Esophagus squamous epithelium (tissue), 4 donors: ENCODE measurements at regions not wholly inside any gene's neighbourhood (a gene's known extent, or its start where the extent isn't known, plus 50 kb on each side); places are given as distances from the start of the nearest gene placed in this dataset.

ENCODE experiments used
- POLR2A ChIP-seq, 4 donors: fragments of 450-650 bp; IDR thresholded peaks; one replicate each; pipeline ENCODE4 v1.6.1; 2017; ENCODE audit warnings: antibody characterized with exemption in 4 of 4, mild to moderate bottlenecking in 4 of 4, moderate library complexity in 3 of 4
- TF ChIP-seq, protein P1 (sequence below), 6 experiments: fragments of 450-650 bp in 4 of 6; fragments of 200-600 bp in 2 of 6; sonication (generic) in 2 of 6; IDR thresholded peaks; one replicate each; pipeline ENCODE4 v1.5.1; 2016 to 2019; ENCODE audit warnings: antibody characterized with exemption in 6 of 6, mild to moderate bottlenecking in 4 of 6, moderate library complexity in 4 of 6

DNA sequence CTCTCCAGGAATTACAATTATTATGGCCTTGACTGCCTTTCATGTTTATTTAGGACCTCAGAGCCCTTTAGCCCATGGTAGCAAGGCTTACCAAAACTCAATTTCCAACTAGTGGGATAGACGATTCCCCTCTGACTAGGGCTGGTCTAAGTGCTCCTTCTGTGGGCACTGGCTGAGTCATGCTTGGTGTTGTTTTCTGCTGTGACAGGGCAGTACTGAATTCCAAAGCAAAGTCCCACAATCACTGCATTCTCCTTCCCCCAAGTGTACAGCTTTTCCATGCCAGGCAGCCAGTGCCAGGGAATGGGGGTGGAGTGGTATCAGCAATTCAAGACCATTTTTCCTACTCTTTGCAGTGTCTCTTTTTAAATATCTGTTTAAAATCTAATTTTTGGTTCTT lies 509.0 kb upstream of the NECTIN3 start:
- TF ChIP-seq POLR2A (IDR thresholded peaks at IDR 0.05): no peak
- TF ChIP-seq, protein P1, sequence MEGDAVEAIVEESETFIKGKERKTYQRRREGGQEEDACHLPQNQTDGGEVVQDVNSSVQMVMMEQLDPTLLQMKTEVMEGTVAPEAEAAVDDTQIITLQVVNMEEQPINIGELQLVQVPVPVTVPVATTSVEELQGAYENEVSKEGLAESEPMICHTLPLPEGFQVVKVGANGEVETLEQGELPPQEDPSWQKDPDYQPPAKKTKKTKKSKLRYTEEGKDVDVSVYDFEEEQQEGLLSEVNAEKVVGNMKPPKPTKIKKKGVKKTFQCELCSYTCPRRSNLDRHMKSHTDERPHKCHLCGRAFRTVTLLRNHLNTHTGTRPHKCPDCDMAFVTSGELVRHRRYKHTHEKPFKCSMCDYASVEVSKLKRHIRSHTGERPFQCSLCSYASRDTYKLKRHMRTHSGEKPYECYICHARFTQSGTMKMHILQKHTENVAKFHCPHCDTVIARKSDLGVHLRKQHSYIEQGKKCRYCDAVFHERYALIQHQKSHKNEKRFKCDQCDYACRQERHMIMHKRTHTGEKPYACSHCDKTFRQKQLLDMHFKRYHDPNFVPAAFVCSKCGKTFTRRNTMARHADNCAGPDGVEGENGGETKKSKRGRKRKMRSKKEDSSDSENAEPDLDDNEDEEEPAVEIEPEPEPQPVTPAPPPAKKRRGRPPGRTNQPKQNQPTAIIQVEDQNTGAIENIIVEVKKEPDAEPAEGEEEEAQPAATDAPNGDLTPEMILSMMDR (IDR thresholded peaks at IDR 0.05): no peak
